Spleen (tissue), 3 donors: ENCODE measurements at regions not wholly inside any gene's neighbourhood (a gene's known extent, or its start where the extent isn't known, plus 50 kb on each side); places are given as distances from the start of the nearest gene placed in this dataset.

Experiments used
- POLR2A ChIP-seq, 3 donors: fragments of 450-650 bp; IDR thresholded peaks; one replicate each; pipeline ENCODE4 v1.5.1; 2017; ENCODE audit warnings: antibody characterized with exemption in 3 of 3, mild to moderate bottlenecking in 1 of 3
- POLR2AphosphoS5 ChIP-seq, 3 donors: sonication (generic); formaldehyde crosslinking; IDR thresholded peaks; one replicate each; pipeline ENCODE4 v1.5.1; 2017; ENCODE audit warnings: antibody characterized with exemption in 3 of 3

GRCh38 chrX:42386681-42387080 lies 391.3 kb downstream of the PPP1R2C start:
- TF ChIP-seq POLR2AphosphoS5 (IDR thresholded peaks at IDR 0.05) = no peak
- TF ChIP-seq POLR2A (IDR thresholded peaks at IDR 0.05) = no peak
